ENCODE measurements at regions not wholly inside any gene's neighbourhood (a gene's known extent, or its start where the extent isn't known, plus 50 kb on each side); places are given as distances from the start of the nearest gene placed in this dataset.

DNA sequence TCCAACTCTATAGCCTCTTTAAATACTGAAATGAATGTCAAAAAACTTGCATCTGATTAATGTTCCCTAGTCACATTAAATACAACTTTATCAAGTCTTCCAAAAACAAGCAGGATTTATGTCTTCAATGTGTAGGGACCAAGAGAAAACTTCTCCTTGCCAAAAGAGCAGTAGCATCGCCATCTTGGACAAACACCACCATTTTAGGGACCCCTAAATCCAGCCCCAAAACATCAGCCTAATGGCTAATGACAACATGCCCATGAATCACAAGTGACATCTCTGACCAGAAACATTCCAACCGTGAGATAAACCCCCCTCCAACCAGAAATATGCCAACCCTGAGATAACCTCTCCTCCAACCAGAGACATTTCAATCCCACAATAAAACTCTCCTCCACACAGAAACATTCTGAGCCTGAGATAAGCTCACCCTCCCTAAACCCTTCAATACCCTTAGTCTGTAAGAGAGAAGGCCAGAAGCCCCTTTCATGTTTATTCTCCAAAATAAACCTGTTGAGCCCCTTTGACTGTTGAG, 697.4 kb downstream of the TRAM1L1 start:
- no peak overlapping the region for H3K4me3 ChIP-seq
- no peak overlapping the region for H3K27ac ChIP-seq
- H3K4me1 ChIP-seq = no peaks in the 10 kb centered on the region
- no peak for TF ChIP-seq POLR2A (IDR thresholded peaks at IDR 0.05)
- no peak for TF ChIP-seq EP300 (IDR thresholded peaks at IDR 0.05)
- TF ChIP-seq, protein P1, sequence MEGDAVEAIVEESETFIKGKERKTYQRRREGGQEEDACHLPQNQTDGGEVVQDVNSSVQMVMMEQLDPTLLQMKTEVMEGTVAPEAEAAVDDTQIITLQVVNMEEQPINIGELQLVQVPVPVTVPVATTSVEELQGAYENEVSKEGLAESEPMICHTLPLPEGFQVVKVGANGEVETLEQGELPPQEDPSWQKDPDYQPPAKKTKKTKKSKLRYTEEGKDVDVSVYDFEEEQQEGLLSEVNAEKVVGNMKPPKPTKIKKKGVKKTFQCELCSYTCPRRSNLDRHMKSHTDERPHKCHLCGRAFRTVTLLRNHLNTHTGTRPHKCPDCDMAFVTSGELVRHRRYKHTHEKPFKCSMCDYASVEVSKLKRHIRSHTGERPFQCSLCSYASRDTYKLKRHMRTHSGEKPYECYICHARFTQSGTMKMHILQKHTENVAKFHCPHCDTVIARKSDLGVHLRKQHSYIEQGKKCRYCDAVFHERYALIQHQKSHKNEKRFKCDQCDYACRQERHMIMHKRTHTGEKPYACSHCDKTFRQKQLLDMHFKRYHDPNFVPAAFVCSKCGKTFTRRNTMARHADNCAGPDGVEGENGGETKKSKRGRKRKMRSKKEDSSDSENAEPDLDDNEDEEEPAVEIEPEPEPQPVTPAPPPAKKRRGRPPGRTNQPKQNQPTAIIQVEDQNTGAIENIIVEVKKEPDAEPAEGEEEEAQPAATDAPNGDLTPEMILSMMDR (IDR thresholded peaks at IDR 0.05) = no peak
- no peak for DNase-seq (ENCODE audit: low spot score in 2 of 2)
- H3K36me3 ChIP-seq = no peaks in the 10 kb centered on the region
- no peaks in the 10 kb centered on the region for H3K27me3 ChIP-seq
- 63 to 71% methylated on average over 2 of the region's 2 CpGs for WGBS, 2 donors
- no peaks in the 10 kb centered on the region for H3K9me3 ChIP-seq

DNA sequence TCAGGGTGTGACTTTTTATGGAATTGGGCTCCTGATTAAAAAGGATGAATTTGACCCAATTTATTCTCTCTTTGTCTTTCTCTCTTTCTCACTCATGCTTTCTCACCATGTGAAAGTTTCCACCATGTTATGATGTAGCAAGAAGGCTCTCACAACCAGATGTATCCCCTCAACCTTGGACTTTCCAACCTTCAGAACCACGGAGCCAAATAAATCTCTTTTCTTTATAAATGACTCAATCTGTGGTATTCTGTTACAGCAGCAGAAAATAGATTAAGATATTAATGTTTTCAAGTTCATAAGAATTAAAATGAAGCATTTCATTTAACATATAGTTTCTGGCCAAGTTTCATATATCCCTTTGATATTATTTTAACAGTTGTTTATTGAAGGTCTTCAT, 698.5 kb downstream of the TRAM1L1 start:
- no peak for DNase-seq (ENCODE audit: low spot score in 2 of 2)
- TF ChIP-seq EP300 (IDR thresholded peaks at IDR 0.05) = no peak
- TF ChIP-seq POLR2A (IDR thresholded peaks at IDR 0.05) = no peak
- TF ChIP-seq, protein P1 (IDR thresholded peaks at IDR 0.05) = no peak
- Histone ChIP-seq H3K27me3 (no peaks in the 10 kb centered on the region), H3K4me3 (no peak overlapping the region), H3K36me3 (no peaks in the 10 kb centered on the region), H3K9me3 (no peaks in the 10 kb centered on the region), H3K4me1 (no peaks in the 10 kb centered on the region), H3K27ac (no peak overlapping the region)
- WGBS, 2 donors = 65 to 67% methylated on average over 1 of the region's 1 CpG

DNA sequence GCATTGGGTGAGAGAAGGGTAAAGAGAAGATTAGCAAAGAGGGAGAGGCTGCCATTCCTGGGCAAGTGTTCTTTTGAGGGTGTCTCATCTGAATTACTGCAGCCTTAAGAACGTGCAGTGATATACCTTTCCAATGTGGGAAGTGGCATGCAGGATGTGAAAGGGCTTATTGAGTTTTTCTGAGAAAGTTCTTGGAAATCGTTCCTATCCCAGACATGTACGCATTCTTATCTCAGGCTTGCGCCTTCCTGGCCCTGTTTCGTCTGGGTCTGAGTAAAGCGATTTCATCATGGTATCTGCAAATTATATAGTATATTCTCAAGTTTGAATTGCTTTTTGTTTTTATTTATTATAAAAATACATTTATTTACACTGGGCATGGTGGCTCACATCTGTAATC, 699.8 kb downstream of the TRAM1L1 start:
- Histone ChIP-seq H3K4me3 (no peak overlapping the region), H3K27me3 (no peaks in the 10 kb centered on the region), H3K36me3 (no peaks in the 10 kb centered on the region), H3K4me1 (no peaks in the 10 kb centered on the region), H3K27ac (no peak overlapping the region), H3K9me3 (no peaks in the 10 kb centered on the region)
- TF ChIP-seq, protein P1 (IDR thresholded peaks at IDR 0.05) = no peak
- TF ChIP-seq POLR2A (IDR thresholded peaks at IDR 0.05) (no peak), EP300 (IDR thresholded peaks at IDR 0.05) (no peak)
- 89 to 90% methylated on average over 6 of the region's 6 CpGs for WGBS, 2 donors
- no peak for DNase-seq (ENCODE audit: low spot score in 2 of 2)

DNA sequence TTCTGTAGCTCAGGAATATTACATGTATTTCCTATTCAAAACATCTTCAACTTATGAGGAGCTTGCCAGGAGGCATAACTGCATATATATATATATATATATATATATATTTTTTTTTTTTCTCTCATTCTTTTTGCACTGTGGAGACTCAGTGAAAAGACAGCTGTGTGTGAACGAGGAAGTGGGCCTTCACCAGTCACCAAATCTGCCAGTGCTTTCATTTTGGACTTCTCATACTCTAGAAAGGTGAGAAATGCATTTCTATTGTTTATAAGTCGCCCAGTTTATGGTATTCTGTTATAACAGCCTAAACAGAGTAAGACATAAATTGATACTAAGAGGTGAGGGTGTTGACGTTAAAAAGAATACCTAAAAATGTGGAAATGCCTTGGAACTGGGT, 710.6 kb downstream of the TRAM1L1 start:
- Histone ChIP-seq H3K4me3 (no peak overlapping the region), H3K9me3 (peaks cover 0 to 3% (median 0%) of the 10 kb centered on the region in 4 donors), H3K4me1 (no peaks in the 10 kb centered on the region), H3K27ac (no peak overlapping the region), H3K27me3 (no peaks in the 10 kb centered on the region), H3K36me3 (no peaks in the 10 kb centered on the region)
- WGBS, 2 donors = 84 to 88% methylated on average over 3 of the region's 3 CpGs
- TF ChIP-seq POLR2A (IDR thresholded peaks at IDR 0.05) = no peak
- no peak for TF ChIP-seq EP300 (IDR thresholded peaks at IDR 0.05)
- TF ChIP-seq, protein P1 (IDR thresholded peaks at IDR 0.05) = no peak
- DNase-seq (ENCODE audit: low spot score in 2 of 2) = no peak

DNA sequence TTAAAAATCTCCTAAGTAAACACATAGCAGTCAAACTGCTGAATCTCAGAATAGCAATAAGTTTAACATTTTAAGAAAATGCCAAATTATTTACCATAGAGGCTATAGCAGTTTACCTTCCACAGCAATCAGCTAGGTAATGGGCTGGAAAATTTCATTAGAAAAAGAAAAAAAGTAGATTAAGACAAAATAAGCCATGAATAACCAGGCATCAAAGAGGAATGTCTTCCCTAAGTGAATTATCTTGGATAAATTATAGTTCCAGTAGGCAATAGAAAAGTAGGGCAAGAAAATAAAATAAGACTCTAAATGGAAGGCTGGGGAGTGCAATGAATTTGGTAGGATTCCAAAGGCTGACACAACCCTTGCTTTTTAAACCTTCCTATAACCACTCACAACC, 722.8 kb downstream of the TRAM1L1 start:
- no peak for DNase-seq (ENCODE audit: low spot score in 2 of 2)
- TF ChIP-seq POLR2A (IDR thresholded peaks at IDR 0.05) (no peak), EP300 (IDR thresholded peaks at IDR 0.05) (no peak)
- TF ChIP-seq, protein P1 (IDR thresholded peaks at IDR 0.05) = no peak
- Histone ChIP-seq H3K4me3 (no peak overlapping the region), H3K9me3 (no peaks in the 10 kb centered on the region), H3K36me3 (no peaks in the 10 kb centered on the region), H3K27ac (no peak overlapping the region), H3K4me1 (no peaks in the 10 kb centered on the region), H3K27me3 (no peaks in the 10 kb centered on the region)

Measured in tibial nerve (tissue), 4 donors.